ENCODE measurements at regions not wholly inside any gene's neighbourhood (a gene's known extent, or its start where the extent isn't known, plus 50 kb on each side); places are given as distances from the start of the nearest gene placed in this dataset.

DNA sequence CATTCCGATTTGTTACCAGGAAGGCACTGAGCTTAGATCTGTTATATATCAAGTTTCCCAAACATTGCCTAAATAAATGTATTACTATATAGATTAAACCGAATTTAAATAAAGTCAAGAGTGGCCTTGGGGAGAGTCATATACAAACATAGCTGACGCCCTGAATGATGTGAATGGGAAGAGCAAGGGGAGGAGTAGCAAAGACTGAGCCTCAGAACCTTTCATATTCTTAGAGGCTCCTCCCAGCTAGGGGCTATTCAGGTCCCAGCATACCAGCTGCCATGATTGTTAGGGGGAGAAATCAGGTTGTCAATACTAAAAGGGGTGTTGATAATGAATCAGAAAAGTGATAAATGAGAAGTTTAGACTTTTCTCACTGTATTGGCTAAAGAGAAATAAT is 64.7 kb upstream of the ITGB1 start:
- FAIRE-seq (no peak), DNase-seq (ENCODE audit: low read depth, low spot score) (no peak)
- Histone ChIP-seq H3K4me1 (ENCODE audit: control insufficient read depth, extremely low read depth, insufficient read depth, low read length) (no peaks in the 10 kb centered on the region), H2AFZ (ENCODE audit: low read depth, low read length) (no peak overlapping the region), H3K4me3 (replicated peaks in 1 of 3; ENCODE audit: insufficient read depth in 1 of 3, low read depth in 1 of 3, low read length in 3 of 3) (no peak overlapping the region), H3K36me3 (ENCODE audit: control insufficient read depth in 2 of 2, extremely low read depth in 1 of 2, insufficient read depth in 2 of 2, low read length in 2 of 2) (no peaks in the 10 kb centered on the region), H3K27me3 (ENCODE audit: control insufficient read depth in 2 of 2, insufficient read depth in 2 of 2, low read length in 2 of 2) (no peaks in the 10 kb centered on the region), H4K20me1 (replicated peaks; ENCODE audit: control insufficient read depth, extremely low read depth, insufficient read depth, low read length) (no peaks in the 10 kb centered on the region), H3K9me3 (replicated peaks; ENCODE audit: control insufficient read depth, insufficient read depth, low read length) (no peaks in the 10 kb centered on the region), H3K79me2 (ENCODE audit: control insufficient read depth, insufficient read depth, low read length) (no peaks in the 10 kb centered on the region), H3K4me2 (ENCODE audit: insufficient read depth, low read length) (no peak overlapping the region), H3K9ac (replicated peaks; ENCODE audit: extremely low read depth, insufficient read depth, low read length) (no peak overlapping the region), H3K27ac (ENCODE audit: insufficient read depth, low read depth, low read length) (no peak overlapping the region), H3K9me1 (replicated peaks; ENCODE audit: control insufficient read depth, extremely low read depth, insufficient read depth, low read length) (no peaks in the 10 kb centered on the region)
- ChIA-PET POLR2A (no interaction called here), CTCF (interaction anchor here (1.3 kb wide), 1 partner anchor 14 kb away, joined by 4 read pairs; no protein-coding TSS in a partner anchor)
- no peak for TF ChIP-seq POLR2A (IDR thresholded peaks at IDR 0.05; ENCODE audit: low read depth, low read length)
- TF ChIP-seq JUN (IDR thresholded peaks at IDR 0.05; ENCODE audit: borderline replicate concordance, insufficient read depth, insufficient read length, low read depth) = no peak
- no peak for TF ChIP-seq EZH2 (IDR thresholded peaks at IDR 0.05; ENCODE audit: borderline replicate concordance, low read depth, low read length, severe bottlenecking)
- TF ChIP-seq MYC (IDR thresholded peaks at IDR 0.05; ENCODE audit: low read depth, low read length) = no peak
- TF ChIP-seq, protein P1, sequence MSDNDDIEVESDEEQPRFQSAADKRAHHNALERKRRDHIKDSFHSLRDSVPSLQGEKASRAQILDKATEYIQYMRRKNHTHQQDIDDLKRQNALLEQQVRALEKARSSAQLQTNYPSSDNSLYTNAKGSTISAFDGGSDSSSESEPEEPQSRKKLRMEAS (IDR thresholded peaks at IDR 0.05; ENCODE audit: insufficient read depth, insufficient read length) = no peak
- no peak for TF ChIP-seq GATA2 (IDR thresholded peaks at IDR 0.05; ENCODE audit: insufficient read depth, insufficient read length, low read depth, low read length)
- TF ChIP-seq, protein P2, sequence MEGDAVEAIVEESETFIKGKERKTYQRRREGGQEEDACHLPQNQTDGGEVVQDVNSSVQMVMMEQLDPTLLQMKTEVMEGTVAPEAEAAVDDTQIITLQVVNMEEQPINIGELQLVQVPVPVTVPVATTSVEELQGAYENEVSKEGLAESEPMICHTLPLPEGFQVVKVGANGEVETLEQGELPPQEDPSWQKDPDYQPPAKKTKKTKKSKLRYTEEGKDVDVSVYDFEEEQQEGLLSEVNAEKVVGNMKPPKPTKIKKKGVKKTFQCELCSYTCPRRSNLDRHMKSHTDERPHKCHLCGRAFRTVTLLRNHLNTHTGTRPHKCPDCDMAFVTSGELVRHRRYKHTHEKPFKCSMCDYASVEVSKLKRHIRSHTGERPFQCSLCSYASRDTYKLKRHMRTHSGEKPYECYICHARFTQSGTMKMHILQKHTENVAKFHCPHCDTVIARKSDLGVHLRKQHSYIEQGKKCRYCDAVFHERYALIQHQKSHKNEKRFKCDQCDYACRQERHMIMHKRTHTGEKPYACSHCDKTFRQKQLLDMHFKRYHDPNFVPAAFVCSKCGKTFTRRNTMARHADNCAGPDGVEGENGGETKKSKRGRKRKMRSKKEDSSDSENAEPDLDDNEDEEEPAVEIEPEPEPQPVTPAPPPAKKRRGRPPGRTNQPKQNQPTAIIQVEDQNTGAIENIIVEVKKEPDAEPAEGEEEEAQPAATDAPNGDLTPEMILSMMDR (IDR thresholded peaks at IDR 0.05; ENCODE audit: extremely low read depth in 1 of 2, insufficient read depth in 1 of 2, low read depth in 1 of 2, low read length in 2 of 2) = no peak
- TF ChIP-seq POLR2AphosphoS5 (IDR thresholded peaks at IDR 0.05; ENCODE audit: insufficient read depth, low read depth, low read length) = no peak
- no peak for TF ChIP-seq FOS (IDR thresholded peaks at IDR 0.05; ENCODE audit: borderline replicate concordance, insufficient read depth, low read length)
- dilution Hi-C loops (cut with MboI; ENCODE audit: extremely low pct_ligation_motif_present, low sequenced_read_pairs) (no loop called here), intact Hi-C loops (cut with micrococcal nuclease) (no loop called here)
- no TSS peak for BruUV-seq (replicated peaks)

Measured in endothelial cell of umbilical vein (primary cell).